Coronary artery (tissue), 2 donors: ENCODE measurements at regions not wholly inside any gene's neighbourhood (a gene's known extent, or its start where the extent isn't known, plus 50 kb on each side); places are given as distances from the start of the nearest gene placed in this dataset.

Experiments
- DNase-seq: peaks from one replicate; pipeline ENCODE4 v3.0.0-alpha.2; 2017; ENCODE audit warnings: low spot score
- H3K27ac ChIP-seq, 2 donors: fragments of 200-600 bp; sonication (generic); one replicate each; pipeline ENCODE4 v1.5.1; 2016 to 2019
- H3K4me3 ChIP-seq: fragments of 200-600 bp; sonication (generic); 2 replicates; pipeline ENCODE4 v1.5.1; 2016; ENCODE audit warnings: mild to moderate bottlenecking, moderate library complexity
- TF ChIP-seq, protein P1 (sequence below): fragments of 200-600 bp; sonication (generic); IDR thresholded peaks from one replicate; pipeline ENCODE4 v1.5.1; 2019; ENCODE audit warnings: antibody characterized with exemption

DNA sequence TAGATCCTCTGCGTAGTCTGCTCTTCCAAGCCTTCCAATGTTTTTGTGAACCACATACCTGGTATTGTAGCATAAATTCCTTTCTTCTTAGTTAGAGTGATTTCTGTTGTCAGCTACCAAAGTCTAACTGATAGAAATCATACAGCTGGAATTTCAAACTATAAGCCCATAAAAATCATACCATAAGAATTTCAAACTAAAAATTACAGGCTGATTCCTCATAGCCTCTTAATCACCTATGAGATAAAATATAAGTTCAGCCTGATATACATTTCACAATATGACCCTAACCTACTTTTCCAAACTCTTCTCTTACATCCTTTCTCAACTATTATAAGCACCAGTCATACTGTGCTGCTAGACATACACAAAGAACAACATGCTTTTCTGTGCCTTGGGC, 64.8 kb downstream of the PTHLH start:
- TF ChIP-seq, protein P1, sequence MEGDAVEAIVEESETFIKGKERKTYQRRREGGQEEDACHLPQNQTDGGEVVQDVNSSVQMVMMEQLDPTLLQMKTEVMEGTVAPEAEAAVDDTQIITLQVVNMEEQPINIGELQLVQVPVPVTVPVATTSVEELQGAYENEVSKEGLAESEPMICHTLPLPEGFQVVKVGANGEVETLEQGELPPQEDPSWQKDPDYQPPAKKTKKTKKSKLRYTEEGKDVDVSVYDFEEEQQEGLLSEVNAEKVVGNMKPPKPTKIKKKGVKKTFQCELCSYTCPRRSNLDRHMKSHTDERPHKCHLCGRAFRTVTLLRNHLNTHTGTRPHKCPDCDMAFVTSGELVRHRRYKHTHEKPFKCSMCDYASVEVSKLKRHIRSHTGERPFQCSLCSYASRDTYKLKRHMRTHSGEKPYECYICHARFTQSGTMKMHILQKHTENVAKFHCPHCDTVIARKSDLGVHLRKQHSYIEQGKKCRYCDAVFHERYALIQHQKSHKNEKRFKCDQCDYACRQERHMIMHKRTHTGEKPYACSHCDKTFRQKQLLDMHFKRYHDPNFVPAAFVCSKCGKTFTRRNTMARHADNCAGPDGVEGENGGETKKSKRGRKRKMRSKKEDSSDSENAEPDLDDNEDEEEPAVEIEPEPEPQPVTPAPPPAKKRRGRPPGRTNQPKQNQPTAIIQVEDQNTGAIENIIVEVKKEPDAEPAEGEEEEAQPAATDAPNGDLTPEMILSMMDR, result no peak

GRCh38 chr12:27906658-27907473, 65.7 kb downstream of the PTHLH start:
- TF ChIP-seq, protein P1, result no peak
- Histone ChIP-seq H3K27ac (no peak overlapping the region), H3K4me3 (no peak overlapping the region)

More for the DNA sequence above, 64.8 kb downstream of the PTHLH start:
- H3K4me3 ChIP-seq, result no peak overlapping the region
- DNase-seq, result no peak
- H3K27ac ChIP-seq, result no peak overlapping the region

DNA sequence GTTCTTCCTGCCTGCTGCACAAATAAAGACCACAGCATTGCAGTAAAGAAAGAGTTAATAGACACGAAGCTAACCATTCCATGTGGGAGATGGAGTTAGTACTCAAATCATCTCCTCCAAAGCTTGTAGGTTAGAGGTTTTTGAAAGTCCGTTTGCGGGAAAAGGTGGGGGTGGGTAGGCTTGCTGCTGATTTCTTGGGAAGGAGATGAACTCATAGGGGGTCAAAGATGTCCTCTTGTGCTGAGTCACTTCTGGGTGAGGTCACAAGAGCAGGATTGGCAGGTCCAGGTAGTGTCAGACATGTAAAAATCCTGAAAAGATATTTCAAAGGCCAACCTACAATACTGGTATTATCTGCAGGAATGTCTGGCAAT, 66.4 kb downstream of the PTHLH start:
- TF ChIP-seq, protein P1, result no peak
- Histone ChIP-seq H3K27ac (no peak overlapping the region), H3K4me3 (no peak overlapping the region)
- DNase-seq, result no peak

More at GRCh38 chr12:27906658-27907473, 65.7 kb downstream of the PTHLH start:
- DNase-seq, result no peak

DNA sequence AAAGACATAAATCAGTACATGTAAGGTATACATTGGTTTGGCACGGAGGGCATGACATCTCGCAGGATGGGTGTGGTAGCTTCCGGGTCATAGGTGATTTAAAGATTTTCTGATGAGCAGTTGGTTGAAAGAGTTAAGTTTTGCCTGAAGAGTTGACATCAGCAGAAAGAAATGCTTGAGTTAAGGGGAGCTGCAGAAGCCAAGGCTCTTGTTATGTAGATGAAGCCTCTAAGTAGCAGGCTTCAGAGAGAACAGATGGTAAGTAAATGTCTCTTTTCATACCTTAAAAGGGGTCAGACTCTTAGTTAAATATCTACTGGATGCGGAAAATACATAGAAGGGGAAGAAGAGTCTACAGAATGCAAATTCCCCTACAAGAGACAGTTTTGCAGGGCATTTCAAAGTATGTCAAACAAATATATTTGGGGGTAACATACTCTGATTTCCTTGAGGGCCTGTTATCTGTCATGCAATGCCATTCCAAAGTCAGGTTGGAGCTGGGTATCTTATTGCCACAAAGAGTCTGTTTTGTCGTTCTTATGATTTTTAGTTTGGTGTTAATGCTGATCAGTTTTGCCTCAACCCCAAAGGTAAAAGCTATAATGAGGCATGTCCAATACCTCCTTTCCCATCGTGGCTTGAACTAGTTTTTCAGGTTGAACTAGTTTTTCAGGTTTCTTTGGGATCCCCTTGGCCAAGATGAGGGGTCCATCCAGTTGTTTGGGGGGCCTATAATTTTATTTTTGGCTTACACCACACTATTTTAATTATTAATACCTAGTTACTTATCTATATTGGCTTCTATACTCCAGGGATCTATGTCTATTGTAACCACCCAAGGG, 67.0 kb downstream of the PTHLH start:
- no peak overlapping the region for H3K27ac ChIP-seq
- no peak overlapping the region for H3K4me3 ChIP-seq
- TF ChIP-seq, protein P1, result no peak
- no peak for DNase-seq

DNA sequence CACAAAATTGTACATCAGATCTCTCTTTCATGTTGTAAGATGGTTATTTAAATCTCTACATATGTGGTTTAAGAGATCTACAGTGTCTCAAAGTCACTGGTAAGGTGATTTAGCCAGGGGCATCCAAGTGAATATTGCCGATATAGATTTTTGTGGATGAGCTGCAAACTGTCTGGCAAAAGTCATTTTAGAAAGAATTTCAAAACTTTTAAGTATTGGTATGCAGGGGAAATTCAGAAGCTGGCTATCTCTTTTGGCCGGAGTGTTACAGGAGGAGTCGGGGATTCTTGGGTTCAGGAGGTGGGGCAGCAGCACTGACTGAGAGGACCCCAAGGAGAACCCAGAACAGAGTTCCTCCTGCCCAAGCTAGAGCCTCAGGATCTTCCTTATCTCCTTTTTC, 69.9 kb downstream of the PTHLH start:
- no peak for DNase-seq
- no peak overlapping the region for H3K4me3 ChIP-seq
- TF ChIP-seq, protein P1, result no peak
- no peak overlapping the region for H3K27ac ChIP-seq

DNA sequence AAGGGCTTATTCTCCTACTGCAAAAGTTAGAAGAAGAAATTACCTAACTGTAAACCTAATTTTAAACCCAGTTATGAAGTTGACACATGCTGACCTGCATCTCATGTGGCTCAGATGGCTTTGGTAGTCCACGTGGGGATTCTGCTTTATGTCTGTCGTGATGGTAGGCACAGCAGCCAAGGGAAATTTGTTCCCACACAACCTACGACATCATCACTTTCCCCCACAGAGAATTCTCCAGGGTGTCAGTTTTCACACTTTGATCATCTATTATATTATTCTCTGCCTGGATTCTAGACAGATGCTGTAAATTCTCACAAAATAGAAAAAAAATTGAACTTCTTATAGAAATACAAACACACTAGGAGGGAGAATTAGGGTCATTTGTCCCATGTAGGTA, 70.6 kb downstream of the PTHLH start:
- TF ChIP-seq, protein P1, result no peak
- no peak for DNase-seq
- no peak overlapping the region for H3K4me3 ChIP-seq
- H3K27ac ChIP-seq, result no peak overlapping the region
